ENCODE measurements at regions not wholly inside any gene's neighbourhood (a gene's known extent, or its start where the extent isn't known, plus 50 kb on each side); places are given as distances from the start of the nearest gene placed in this dataset.
"Not testable (repeated sequence)": the region's sequence is repeated elsewhere in the genome, so short reads cannot be mapped to it uniquely, and the experiment has no call there.

DNA sequence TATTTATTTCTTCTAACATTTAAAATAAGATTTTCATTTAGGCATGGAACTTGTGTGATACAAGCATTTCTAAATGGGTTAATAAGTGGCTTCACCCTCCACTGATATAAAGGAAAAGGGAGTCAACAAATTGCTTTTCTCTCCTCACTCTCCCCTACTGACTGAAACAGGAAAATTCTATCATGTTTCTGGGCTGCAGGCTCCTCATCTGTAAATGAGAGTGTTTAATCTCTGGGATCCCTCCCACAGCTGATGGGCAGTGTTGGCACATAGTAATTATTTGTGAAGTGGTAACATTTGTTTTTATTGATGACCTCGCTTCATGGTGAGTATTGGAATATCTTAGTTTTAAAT is 69.8 kb upstream of the WARS2 start:
- no peak overlapping the region for H3K4me3 ChIP-seq (ENCODE audit: low read depth, low read length)
- H3K9me3 ChIP-seq (ENCODE audit: control insufficient read depth, insufficient read depth, low read length): no peaks in the 10 kb centered on the region
- DNase-seq (ENCODE audit: low read depth, low spot score): no peak
- TF ChIP-seq, protein P1, sequence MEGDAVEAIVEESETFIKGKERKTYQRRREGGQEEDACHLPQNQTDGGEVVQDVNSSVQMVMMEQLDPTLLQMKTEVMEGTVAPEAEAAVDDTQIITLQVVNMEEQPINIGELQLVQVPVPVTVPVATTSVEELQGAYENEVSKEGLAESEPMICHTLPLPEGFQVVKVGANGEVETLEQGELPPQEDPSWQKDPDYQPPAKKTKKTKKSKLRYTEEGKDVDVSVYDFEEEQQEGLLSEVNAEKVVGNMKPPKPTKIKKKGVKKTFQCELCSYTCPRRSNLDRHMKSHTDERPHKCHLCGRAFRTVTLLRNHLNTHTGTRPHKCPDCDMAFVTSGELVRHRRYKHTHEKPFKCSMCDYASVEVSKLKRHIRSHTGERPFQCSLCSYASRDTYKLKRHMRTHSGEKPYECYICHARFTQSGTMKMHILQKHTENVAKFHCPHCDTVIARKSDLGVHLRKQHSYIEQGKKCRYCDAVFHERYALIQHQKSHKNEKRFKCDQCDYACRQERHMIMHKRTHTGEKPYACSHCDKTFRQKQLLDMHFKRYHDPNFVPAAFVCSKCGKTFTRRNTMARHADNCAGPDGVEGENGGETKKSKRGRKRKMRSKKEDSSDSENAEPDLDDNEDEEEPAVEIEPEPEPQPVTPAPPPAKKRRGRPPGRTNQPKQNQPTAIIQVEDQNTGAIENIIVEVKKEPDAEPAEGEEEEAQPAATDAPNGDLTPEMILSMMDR (IDR thresholded peaks at IDR 0.05; ENCODE audit: low read depth, low read length): no peak
- H3K27me3 ChIP-seq (ENCODE audit: control insufficient read depth, insufficient read depth, low read length): no peaks in the 10 kb centered on the region
- H3K27ac ChIP-seq (ENCODE audit: low read depth, low read length): no peak overlapping the region
- CTCF ChIA-PET: no interaction called here
- POLR2A ChIA-PET: no interaction called here

DNA sequence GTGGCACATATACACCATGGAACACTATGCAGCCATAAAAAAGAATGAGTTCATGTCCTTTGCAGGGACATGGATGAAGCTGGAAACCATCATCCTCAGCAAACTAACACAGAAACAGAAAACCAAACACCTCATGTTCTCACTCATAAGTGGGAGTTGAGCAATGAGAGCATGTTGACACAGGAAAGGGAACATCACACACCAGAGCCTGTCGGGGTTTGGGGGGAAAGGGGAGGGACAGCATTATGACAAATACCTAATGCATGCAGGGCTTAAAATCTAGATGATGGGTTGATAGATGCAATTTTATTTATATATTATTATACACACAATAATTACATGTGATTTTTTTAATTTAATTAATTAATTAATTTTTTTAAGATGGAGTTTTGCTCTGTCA is 72.8 kb upstream of the WARS2 start:
- POLR2A ChIA-PET; DNase-seq (ENCODE audit: low read depth, low spot score); H3K27me3 ChIP-seq (ENCODE audit: control insufficient read depth, insufficient read depth, low read length); H3K27ac ChIP-seq (ENCODE audit: low read depth, low read length); H3K9me3 ChIP-seq (ENCODE audit: control insufficient read depth, insufficient read depth, low read length); H3K4me3 ChIP-seq (ENCODE audit: low read depth, low read length); CTCF ChIA-PET: not testable (repeated sequence)

DNA sequence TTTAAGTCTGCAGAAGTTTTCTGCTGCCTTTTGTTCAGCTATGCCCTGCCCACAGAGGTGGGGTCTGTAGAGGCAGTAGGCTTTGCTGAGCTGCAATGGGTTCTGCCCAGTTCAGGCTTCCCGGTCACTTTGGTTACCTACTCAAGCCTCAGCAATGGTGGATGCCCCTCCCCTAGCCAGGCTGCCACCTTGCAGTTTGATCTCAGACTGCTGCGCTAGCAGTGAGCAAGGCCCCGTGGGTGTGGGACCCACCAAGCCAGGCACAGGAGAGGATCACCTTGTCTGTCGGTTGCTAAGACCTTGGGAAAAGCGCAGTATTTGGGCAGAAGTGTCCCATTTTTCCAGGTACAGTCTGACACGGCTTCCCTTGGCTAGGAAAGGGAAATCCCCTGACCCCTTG is 74.5 kb upstream of the WARS2 start:
- H3K9me3 ChIP-seq (ENCODE audit: control insufficient read depth, insufficient read depth, low read length); CTCF ChIA-PET; H3K27me3 ChIP-seq (ENCODE audit: control insufficient read depth, insufficient read depth, low read length); H3K27ac ChIP-seq (ENCODE audit: low read depth, low read length); H3K4me3 ChIP-seq (ENCODE audit: low read depth, low read length); POLR2A ChIA-PET; DNase-seq (ENCODE audit: low read depth, low spot score): not testable (repeated sequence)

DNA sequence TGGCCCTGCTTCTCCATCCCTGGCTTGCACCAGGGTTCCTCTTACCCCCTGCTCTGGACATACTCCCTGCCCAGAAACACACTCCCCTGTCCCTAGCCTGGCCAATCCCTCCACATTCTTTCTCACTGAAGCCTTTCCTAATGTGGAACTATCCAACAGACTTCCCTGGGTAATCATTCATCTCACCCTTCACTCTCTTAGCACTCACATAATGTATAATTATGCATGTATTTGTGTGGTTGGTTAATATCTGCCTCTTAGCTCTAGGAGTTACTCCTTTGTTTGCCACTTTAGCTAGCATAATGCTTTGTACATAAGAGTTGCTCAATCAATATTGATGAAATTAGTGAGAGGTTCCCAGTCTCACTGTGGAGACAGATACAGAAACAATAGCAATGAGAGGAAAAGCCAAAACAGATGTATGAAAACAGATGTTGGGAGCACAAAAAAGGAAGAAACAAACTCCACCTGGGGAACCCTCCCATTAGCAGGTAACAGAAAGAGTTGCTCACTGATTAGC is 76.9 kb upstream of the WARS2 start:
- Histone ChIP-seq H3K27ac (ENCODE audit: low read depth, low read length) (no peak overlapping the region), H3K27me3 (ENCODE audit: control insufficient read depth, insufficient read depth, low read length) (no peaks in the 10 kb centered on the region), H3K9me3 (ENCODE audit: control insufficient read depth, insufficient read depth, low read length) (no peaks in the 10 kb centered on the region), H3K4me3 (ENCODE audit: low read depth, low read length) (no peak overlapping the region)
- POLR2A ChIA-PET: no interaction called here
- TF ChIP-seq, protein P1 (IDR thresholded peaks at IDR 0.05; ENCODE audit: low read depth, low read length): no peak
- DNase-seq (ENCODE audit: low read depth, low spot score): no peak
- CTCF ChIA-PET: interaction anchor here (2.5 kb wide), 1 partner anchor 58 kb away, joined by 10 read pairs; no protein-coding TSS in a partner anchor

DNA sequence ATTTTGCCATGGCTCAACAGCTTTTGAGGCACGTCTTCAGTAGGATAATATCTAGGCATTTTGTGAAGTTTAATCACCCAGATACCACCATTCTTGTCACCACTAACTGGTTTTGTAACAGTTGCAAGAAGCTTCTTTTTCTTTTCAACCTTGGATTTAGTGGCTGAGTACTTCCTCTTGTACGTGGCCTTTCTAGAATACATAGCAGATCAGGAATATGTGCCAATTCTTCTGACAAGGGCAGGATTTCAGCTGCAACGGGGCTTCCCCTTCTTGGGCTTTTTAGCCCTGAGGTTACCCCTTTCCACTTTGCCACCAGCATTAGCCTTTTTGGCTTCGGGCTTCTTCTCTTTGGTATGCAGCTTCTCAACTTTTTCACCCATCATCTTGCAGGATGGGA is 79.3 kb upstream of the WARS2 start:
- H3K4me3 ChIP-seq (ENCODE audit: low read depth, low read length): no peak overlapping the region
- no peaks in the 10 kb centered on the region for H3K9me3 ChIP-seq (ENCODE audit: control insufficient read depth, insufficient read depth, low read length)
- H3K27ac ChIP-seq (ENCODE audit: low read depth, low read length): no peak overlapping the region
- POLR2A ChIA-PET: no interaction called here
- no peak for DNase-seq (ENCODE audit: low read depth, low spot score)
- no peaks in the 10 kb centered on the region for H3K27me3 ChIP-seq (ENCODE audit: control insufficient read depth, insufficient read depth, low read length)
- TF ChIP-seq, protein P1 (IDR thresholded peaks at IDR 0.05; ENCODE audit: low read depth, low read length): no peak
- CTCF ChIA-PET: interaction anchor here (0.7 to 1.7 kb wide), 2 partner anchors 79 to 1547 kb away, joined by 3 read pairs; partner anchors contain the start of gene WARS2

DNA sequence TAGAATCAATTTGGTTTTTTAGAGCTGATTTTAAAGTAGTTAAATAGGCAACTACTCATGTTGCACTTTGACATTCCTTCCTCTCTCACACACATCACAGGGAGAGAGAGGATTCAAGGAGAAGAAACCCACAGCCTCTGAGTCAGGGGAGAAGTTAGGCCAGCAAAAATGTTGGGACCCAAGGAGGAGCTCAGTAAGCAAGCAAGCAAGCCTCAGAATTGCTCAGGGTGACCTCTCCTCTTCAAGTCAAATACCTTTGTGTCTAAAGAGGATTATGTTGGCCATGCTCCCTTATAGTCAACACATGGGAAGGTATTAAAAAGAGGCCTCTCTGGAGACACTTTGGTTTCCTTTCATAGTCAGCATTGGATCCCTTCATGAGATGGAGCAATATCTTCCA is 80.5 kb upstream of the WARS2 start:
- POLR2A ChIA-PET: no interaction called here

More for the DNA sequence above, 80.5 kb upstream of the WARS2 start:
- CTCF ChIA-PET: interaction anchor here (1.7 kb wide), 1 partner anchor 80 kb away, joined by 3 read pairs; the partner anchor contains the start of gene WARS2
- no peak overlapping the region for H3K27ac ChIP-seq (ENCODE audit: low read depth, low read length)
- no peak for DNase-seq (ENCODE audit: low read depth, low spot score)
- H3K27me3 ChIP-seq (ENCODE audit: control insufficient read depth, insufficient read depth, low read length): no peaks in the 10 kb centered on the region
- no peaks in the 10 kb centered on the region for H3K9me3 ChIP-seq (ENCODE audit: control insufficient read depth, insufficient read depth, low read length)
- TF ChIP-seq, protein P1 (IDR thresholded peaks at IDR 0.05; ENCODE audit: low read depth, low read length): no peak
- H3K4me3 ChIP-seq (ENCODE audit: low read depth, low read length): no peak overlapping the region
